A673 (cell line): ENCODE measurements at regions not wholly inside any gene's neighbourhood (a gene's known extent, or its start where the extent isn't known, plus 50 kb on each side); places are given as distances from the start of the nearest gene placed in this dataset.

Source experiments
- BruUV-seq: library from RNA; stranded (reverse); fragments of 400-500 nt; replicated peaks from 2 replicates; lab custom pipeline; 2021; lab: Mats Ljungman, UMichigan
- CTCF ChIA-PET: fragments of 300-600 bp; sonication (Branson Sonifier 250); formaldehyde crosslinking; loops from one replicate; lab custom pipeline; 2022; ENCODE audit warnings: antibody characterized with exemption; lab: Charles Lee
- POLR2A ChIA-PET: fragments of 300-600 bp; sonication (Branson Sonifier 250); formaldehyde crosslinking; loops from one replicate; lab custom pipeline; 2022; ENCODE audit warnings: antibody characterized with exemption; ENCODE audit not compliant: low non-redundant PET; lab: Charles Lee
- DNase-seq: peaks from one replicate; pipeline ENCODE4 v3.0.0-alpha.2; 2015; ENCODE audit warnings: low spot score
- H3K27ac ChIP-seq: fragments of 200-600 bp; sonication (generic); 2 replicates; pipeline ENCODE4 v1.5.1; 2016; ENCODE audit warnings: mixed run types, low read depth, mild to moderate bottlenecking, mixed read lengths, antibody characterized with exemption, low read length; ENCODE audit not compliant: poor library complexity, severe bottlenecking
- H3K27me3 ChIP-seq: fragments of 200-600 bp; sonication (generic); replicated peaks from 2 replicates; pipeline ENCODE4 v1.6.1; 2017; ENCODE audit warnings: mixed run types, low read depth, mild to moderate bottlenecking, mixed read lengths, antibody characterized with exemption, low read length; ENCODE audit not compliant: insufficient read depth, poor library complexity
- H3K36me3 ChIP-seq: fragments of 200-600 bp; sonication (generic); 2 replicates; pipeline ENCODE4 v1.6.1; 2016; ENCODE audit warnings: mixed run types, mild to moderate bottlenecking, mixed read lengths, antibody characterized with exemption, low read length; ENCODE audit not compliant: insufficient read depth, poor library complexity, severe bottlenecking
- H3K4me1 ChIP-seq: fragments of 200-600 bp; sonication (generic); 2 replicates; pipeline ENCODE4 v1.6.1; 2017; ENCODE audit warnings: mixed run types, mild to moderate bottlenecking, mixed read lengths, antibody characterized with exemption, low read length; ENCODE audit not compliant: insufficient read depth, poor library complexity, severe bottlenecking
- H3K4me3 ChIP-seq: fragments of 200-600 bp; sonication (generic); 2 replicates; pipeline ENCODE4 v1.5.1; 2016; ENCODE audit warnings: low read depth, mixed run types, mild to moderate bottlenecking, mixed read lengths, low read length; ENCODE audit not compliant: poor library complexity, severe bottlenecking
- H3K9me3 ChIP-seq: fragments of 200-600 bp; sonication (generic); 2 replicates; pipeline ENCODE4 v1.6.1; 2016; ENCODE audit warnings: mixed run types, low read depth, mild to moderate bottlenecking, mixed read lengths, antibody characterized with exemption, low read length; ENCODE audit not compliant: poor library complexity, severe bottlenecking
- CTCF ChIP-seq: fragments of 300-800, 200-600 bp; sonication (generic); conservative IDR thresholded peaks from 2 replicates; pipeline ENCODE4 v1.5.1; 2017; ENCODE audit warnings: low read depth, mild to moderate bottlenecking, antibody characterized with exemption, low read length, moderate library complexity, mixed read lengths
- EZH2 ChIP-seq: fragments of 200-600 bp; sonication (generic); IDR thresholded peaks from 2 replicates; pipeline ENCODE4 v1.6.1; 2017; ENCODE audit warnings: borderline replicate concordance, low read depth, mild to moderate bottlenecking, mixed read lengths, antibody characterized with exemption, low read length; ENCODE audit not compliant: poor library complexity, severe bottlenecking
- intact Hi-C: fragments of 100-400 bp; cut with micrococcal nuclease; formaldehyde crosslinking; loops from one replicate; pipeline ENCODE4 v1.10.0; 2022; ENCODE audit not compliant: unreplicated experiment

- no peaks in the 10 kb centered on the region for H3K27me3 ChIP-seq
- no peaks in the 10 kb centered on the region for H3K4me1 ChIP-seq
- no peaks in the 10 kb centered on the region for H3K36me3 ChIP-seq
- ChIA-PET POLR2A (interaction anchor here (0.7 kb wide), 1 partner anchor 98 kb away, joined by 3 read pairs; no protein-coding TSS in a partner anchor), CTCF (no interaction called here)
- DNase-seq: no peak
- no peak overlapping the region for H3K4me3 ChIP-seq
- TF ChIP-seq CTCF (no peak), EZH2 (no peak)
- no peaks in the 10 kb centered on the region for H3K9me3 ChIP-seq
- H3K27ac ChIP-seq: no peak overlapping the region
- BruUV-seq: no TSS peak
- intact Hi-C loops: no loop called here
Measured at GRCh38 chr15:69992348-69992747, 105.4 kb downstream of the TLE3 start.

GRCh38 chr15:69994429-69995205, 103.1 kb downstream of the TLE3 start:
- CTCF ChIA-PET: no interaction called here
- BruUV-seq: no TSS peak

More at GRCh38 chr15:69994429-69995205, 103.1 kb downstream of the TLE3 start:
- Histone ChIP-seq H3K36me3 (no peaks in the 10 kb centered on the region), H3K4me3 (no peak overlapping the region), H3K9me3 (no peaks in the 10 kb centered on the region), H3K27ac (no peak overlapping the region), H3K4me1 (no peaks in the 10 kb centered on the region), H3K27me3 (no peaks in the 10 kb centered on the region)
- POLR2A ChIA-PET: interaction anchor here (0.6 kb wide), 1 partner anchor 270 kb away, joined by 3 read pairs; no protein-coding TSS in a partner anchor
- DNase-seq: no peak
- intact Hi-C loops: no loop called here
- TF ChIP-seq EZH2 (no peak), CTCF (no peak)
